ENCODE measurements at regions not wholly inside any gene's neighbourhood (a gene's known extent, or its start where the extent isn't known, plus 50 kb on each side); places are given as distances from the start of the nearest gene placed in this dataset.

GRCh38 chr20:23186808-23187207, 100.7 kb upstream of the CD93 start:
- Histone ChIP-seq H3K9me3 (replicated peaks; ENCODE audit: control insufficient read depth, insufficient read depth, low read length) (no peaks in the 10 kb centered on the region), H3K79me2 (ENCODE audit: control insufficient read depth, insufficient read depth, low read length) (no peaks in the 10 kb centered on the region), H3K4me2 (ENCODE audit: insufficient read depth, low read length) (no peak overlapping the region), H3K9ac (replicated peaks; ENCODE audit: extremely low read depth, insufficient read depth, low read length) (no peak overlapping the region), H3K4me1 (ENCODE audit: control insufficient read depth, extremely low read depth, insufficient read depth, low read length) (no peaks in the 10 kb centered on the region), H2AFZ (ENCODE audit: low read depth, low read length) (no peak overlapping the region), H3K27me3 (ENCODE audit: control insufficient read depth in 2 of 2, insufficient read depth in 2 of 2, low read length in 2 of 2) (no peaks in the 10 kb centered on the region), H4K20me1 (replicated peaks; ENCODE audit: control insufficient read depth, extremely low read depth, insufficient read depth, low read length) (no peaks in the 10 kb centered on the region), H3K9me1 (replicated peaks; ENCODE audit: control insufficient read depth, extremely low read depth, insufficient read depth, low read length) (no peaks in the 10 kb centered on the region), H3K36me3 (ENCODE audit: control insufficient read depth in 2 of 2, extremely low read depth in 1 of 2, insufficient read depth in 2 of 2, low read length in 2 of 2) (no peaks in the 10 kb centered on the region), H3K4me3 (replicated peaks in 1 of 3; ENCODE audit: insufficient read depth in 1 of 3, low read depth in 1 of 3, low read length in 3 of 3) (no peak overlapping the region), H3K27ac (ENCODE audit: insufficient read depth, low read depth, low read length) (no peak overlapping the region)
- BruUV-seq (replicated peaks), result no TSS peak
- intact Hi-C loops (cut with micrococcal nuclease) (loop anchor here (10.0 kb wide), 1 partner anchor 392 kb away; no protein-coding TSS in a partner anchor), dilution Hi-C loops (cut with MboI; ENCODE audit: extremely low pct_ligation_motif_present, low sequenced_read_pairs) (no loop called here)
- TF ChIP-seq POLR2AphosphoS5 (IDR thresholded peaks at IDR 0.05; ENCODE audit: insufficient read depth, low read depth, low read length) (no peak), FOS (IDR thresholded peaks at IDR 0.05; ENCODE audit: borderline replicate concordance, insufficient read depth, low read length) (no peak), GATA2 (IDR thresholded peaks at IDR 0.05; ENCODE audit: insufficient read depth, insufficient read length, low read depth, low read length) (no peak), POLR2A (IDR thresholded peaks at IDR 0.05; ENCODE audit: low read depth, low read length) (no peak), EZH2 (IDR thresholded peaks at IDR 0.05; ENCODE audit: borderline replicate concordance, low read depth, low read length, severe bottlenecking) (no peak), JUN (IDR thresholded peaks at IDR 0.05; ENCODE audit: borderline replicate concordance, insufficient read depth, insufficient read length, low read depth) (no peak), MYC (IDR thresholded peaks at IDR 0.05; ENCODE audit: low read depth, low read length) (no peak)
- TF ChIP-seq, protein P1, sequence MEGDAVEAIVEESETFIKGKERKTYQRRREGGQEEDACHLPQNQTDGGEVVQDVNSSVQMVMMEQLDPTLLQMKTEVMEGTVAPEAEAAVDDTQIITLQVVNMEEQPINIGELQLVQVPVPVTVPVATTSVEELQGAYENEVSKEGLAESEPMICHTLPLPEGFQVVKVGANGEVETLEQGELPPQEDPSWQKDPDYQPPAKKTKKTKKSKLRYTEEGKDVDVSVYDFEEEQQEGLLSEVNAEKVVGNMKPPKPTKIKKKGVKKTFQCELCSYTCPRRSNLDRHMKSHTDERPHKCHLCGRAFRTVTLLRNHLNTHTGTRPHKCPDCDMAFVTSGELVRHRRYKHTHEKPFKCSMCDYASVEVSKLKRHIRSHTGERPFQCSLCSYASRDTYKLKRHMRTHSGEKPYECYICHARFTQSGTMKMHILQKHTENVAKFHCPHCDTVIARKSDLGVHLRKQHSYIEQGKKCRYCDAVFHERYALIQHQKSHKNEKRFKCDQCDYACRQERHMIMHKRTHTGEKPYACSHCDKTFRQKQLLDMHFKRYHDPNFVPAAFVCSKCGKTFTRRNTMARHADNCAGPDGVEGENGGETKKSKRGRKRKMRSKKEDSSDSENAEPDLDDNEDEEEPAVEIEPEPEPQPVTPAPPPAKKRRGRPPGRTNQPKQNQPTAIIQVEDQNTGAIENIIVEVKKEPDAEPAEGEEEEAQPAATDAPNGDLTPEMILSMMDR (IDR thresholded peaks at IDR 0.05; ENCODE audit: extremely low read depth in 1 of 2, insufficient read depth in 1 of 2, low read depth in 1 of 2, low read length in 2 of 2), result no peak
- TF ChIP-seq, protein P2, sequence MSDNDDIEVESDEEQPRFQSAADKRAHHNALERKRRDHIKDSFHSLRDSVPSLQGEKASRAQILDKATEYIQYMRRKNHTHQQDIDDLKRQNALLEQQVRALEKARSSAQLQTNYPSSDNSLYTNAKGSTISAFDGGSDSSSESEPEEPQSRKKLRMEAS (IDR thresholded peaks at IDR 0.05; ENCODE audit: insufficient read depth, insufficient read length), result no peak
- ChIA-PET CTCF (no interaction called here), POLR2A (no interaction called here)
- FAIRE-seq (no peak), DNase-seq (ENCODE audit: low read depth, low spot score) (no peak)

Measured in endothelial cell of umbilical vein (primary cell).